ENCODE measurements at regions not wholly inside any gene's neighbourhood (a gene's known extent, or its start where the extent isn't known, plus 50 kb on each side); places are given as distances from the start of the nearest gene placed in this dataset.
"Not testable (repeated sequence)": the region's sequence is repeated elsewhere in the genome, so short reads cannot be mapped to it uniquely, and the experiment has no call there.

DNA sequence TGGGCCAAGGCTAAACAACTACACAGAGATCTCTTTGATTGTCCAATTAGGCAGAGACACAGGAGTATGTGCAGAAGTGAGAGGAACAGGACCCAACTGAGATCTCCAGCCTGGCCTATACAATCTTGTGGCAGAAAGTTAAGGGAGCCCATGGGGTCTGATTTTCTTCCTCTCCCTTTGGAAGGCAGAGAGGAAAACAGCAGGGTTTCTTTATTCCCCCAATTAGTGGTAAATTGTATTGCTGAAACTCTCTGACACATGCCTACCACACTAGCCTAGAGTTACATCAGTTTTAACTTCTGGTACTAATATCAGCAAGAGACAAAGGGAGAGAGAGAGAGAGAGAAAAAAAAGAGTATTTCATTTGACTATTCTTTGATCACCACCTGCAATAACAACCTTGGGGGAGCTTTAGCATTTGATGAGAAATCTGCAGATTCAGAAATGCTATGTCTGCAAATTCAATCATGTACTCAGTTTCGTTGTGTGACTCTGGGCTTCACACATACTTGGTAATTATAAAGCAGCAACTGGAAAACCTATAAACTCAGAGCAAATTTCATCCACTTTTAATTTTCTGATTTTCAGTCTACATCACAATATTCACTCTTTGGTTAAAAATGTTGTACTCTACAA lies 260.3 kb upstream of the SPTLC3 start:
- no peak overlapping the region for H3K4me3 ChIP-seq
- no peaks in the 10 kb centered on the region for H3K4me1 ChIP-seq
- H3K36me3 ChIP-seq = no peaks in the 10 kb centered on the region
- H3K27ac ChIP-seq = no peak overlapping the region
- peaks cover 7% of the 10 kb centered on the region; the same call in 1 of the 2 replicates for H3K27me3 ChIP-seq
- no peak for DNase-seq
- no peaks in the 10 kb centered on the region for H3K9me3 ChIP-seq (replicated peaks)

DNA sequence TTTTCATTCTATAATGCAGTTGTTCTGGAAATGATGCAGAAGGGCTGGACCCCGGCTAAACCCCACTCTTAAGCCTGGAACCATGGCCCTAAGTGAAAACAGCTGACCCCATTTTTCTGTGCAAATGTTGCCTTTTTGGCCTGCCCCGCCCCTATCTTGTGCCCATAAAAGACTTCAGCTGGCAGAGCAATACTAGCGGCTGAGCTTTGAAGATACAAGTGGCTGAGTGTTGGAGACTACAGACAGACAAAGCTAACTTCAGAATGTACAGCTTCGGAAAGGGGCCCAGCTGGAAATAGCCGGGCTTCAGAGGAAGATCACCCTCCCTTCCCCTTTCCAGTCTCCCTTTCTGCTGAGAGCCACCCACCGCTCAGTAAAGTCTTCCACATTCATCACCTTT lies 258.6 kb upstream of the SPTLC3 start:
- DNase-seq = no peak
- H3K4me1 ChIP-seq = no peaks in the 10 kb centered on the region
- no peaks in the 10 kb centered on the region for H3K36me3 ChIP-seq
- H3K4me3 ChIP-seq = no peak overlapping the region
- H3K27ac ChIP-seq = no peak overlapping the region
- H3K9me3 ChIP-seq (replicated peaks) = no peaks in the 10 kb centered on the region
- peaks cover 7% of the 10 kb centered on the region; the same call in 1 of the 2 replicates for H3K27me3 ChIP-seq

DNA sequence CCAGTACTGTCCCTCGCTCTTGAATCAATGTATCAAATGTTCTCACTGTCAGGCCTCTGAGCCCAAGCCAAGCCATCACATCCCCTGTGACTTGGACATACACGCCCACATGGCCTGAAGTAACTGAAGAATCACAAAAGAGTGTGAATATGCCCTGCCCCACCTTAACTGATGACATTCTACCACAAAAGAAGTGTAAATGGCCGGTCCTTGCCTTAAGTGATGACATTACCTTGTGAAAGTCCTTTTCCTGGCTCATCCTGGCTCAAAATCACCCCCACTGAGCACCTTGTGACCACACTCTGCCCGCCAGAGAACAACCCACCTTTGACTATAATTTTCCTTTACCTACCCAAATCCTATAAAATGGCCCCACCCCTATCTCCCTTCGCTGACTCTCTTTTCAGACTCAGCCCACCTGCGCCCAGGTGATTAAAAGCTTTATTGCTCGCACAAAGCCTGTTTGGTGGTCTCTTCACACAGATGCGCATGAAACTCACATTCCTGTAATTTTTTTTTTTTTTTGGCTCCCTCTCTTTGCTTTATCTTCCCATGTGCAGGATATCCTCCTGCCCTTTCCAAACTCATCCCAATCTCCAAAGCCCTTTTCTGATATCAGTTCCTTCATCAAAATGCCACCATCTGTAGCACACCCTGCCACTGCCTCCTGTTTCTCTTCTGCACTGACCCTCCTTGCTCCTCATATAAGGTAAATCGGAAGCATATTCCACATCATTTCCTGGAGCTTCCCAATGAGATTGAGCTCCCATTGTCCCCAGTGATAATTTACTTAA lies 255.7 kb upstream of the SPTLC3 start:
- DNase-seq; H3K27me3 ChIP-seq; H3K9me3 ChIP-seq (replicated peaks); H3K4me1 ChIP-seq; H3K27ac ChIP-seq; H3K36me3 ChIP-seq; H3K4me3 ChIP-seq: not testable (repeated sequence)

DNA sequence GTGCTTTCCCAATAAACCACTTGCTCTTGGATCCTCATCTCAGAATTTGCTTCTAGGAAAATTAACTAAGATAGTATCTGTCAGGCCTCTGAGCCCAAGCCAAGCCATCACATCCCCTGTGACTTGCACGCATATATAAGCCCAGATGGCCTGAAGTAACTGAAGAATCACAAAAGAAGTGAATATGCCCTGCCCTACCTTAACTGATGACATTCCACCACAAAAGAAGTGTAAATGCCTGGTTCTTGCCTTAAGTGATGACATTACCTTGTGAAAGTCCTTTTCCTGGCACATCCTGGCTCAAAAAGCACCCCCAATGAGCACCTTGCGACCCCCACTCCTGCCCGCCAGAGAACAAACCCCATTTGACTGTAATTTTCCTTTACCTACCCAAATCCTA lies 255.0 kb upstream of the SPTLC3 start:
- not testable (repeated sequence) for H3K27me3 ChIP-seq; H3K9me3 ChIP-seq (replicated peaks); DNase-seq; H3K36me3 ChIP-seq; H3K27ac ChIP-seq; H3K4me1 ChIP-seq; H3K4me3 ChIP-seq

DNA sequence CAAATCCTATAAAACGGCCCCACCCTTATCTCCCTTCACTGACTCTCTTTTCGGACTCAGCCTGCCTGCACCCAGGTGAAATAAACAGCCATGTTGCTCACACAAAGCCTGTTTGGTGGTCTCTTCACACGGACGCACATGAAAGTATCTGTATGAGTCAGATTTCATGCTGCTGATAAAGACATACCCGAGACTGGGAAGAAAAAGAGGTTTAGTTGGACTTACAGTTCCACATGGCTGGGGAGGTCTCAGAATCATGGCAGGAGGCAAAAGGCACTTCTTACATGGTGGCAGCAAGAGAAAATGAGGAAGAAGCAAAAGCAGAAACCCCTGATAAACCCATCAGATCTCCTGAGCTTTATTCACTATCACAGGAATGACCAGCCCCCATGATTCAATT lies 249.3 kb upstream of the SPTLC3 start:
- H3K9me3 ChIP-seq (replicated peaks); H3K27me3 ChIP-seq; H3K4me3 ChIP-seq; H3K27ac ChIP-seq; H3K36me3 ChIP-seq; DNase-seq; H3K4me1 ChIP-seq: not testable (repeated sequence)

DNA sequence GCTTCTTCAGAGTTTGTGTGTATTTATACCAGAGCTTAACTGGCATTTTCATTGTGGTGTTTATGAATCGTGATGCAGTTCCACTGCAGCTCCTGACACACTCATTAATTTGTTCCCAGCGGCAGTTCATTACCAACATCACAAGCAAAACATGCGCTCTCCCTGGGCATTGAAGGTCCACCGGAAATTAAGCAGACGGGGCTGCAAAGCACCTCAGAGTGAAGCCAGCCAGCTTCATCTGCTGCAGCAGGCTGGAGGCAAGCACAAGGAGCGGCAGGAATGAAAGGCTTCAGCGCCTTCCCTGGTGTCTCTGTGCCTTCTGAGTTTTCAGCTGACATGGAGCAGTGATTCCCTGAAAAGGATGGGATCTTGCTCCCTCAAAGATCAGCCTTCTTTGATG lies 246.0 kb upstream of the SPTLC3 start:
- Histone ChIP-seq H3K9me3 (replicated peaks) (no peaks in the 10 kb centered on the region), H3K27me3 (peaks cover 2% of the 10 kb centered on the region; the same call in 1 of the 2 replicates), H3K36me3 (no peaks in the 10 kb centered on the region), H3K4me3 (no peak overlapping the region), H3K27ac (no peak overlapping the region), H3K4me1 (no peaks in the 10 kb centered on the region)
- DNase-seq = no peak

DNA sequence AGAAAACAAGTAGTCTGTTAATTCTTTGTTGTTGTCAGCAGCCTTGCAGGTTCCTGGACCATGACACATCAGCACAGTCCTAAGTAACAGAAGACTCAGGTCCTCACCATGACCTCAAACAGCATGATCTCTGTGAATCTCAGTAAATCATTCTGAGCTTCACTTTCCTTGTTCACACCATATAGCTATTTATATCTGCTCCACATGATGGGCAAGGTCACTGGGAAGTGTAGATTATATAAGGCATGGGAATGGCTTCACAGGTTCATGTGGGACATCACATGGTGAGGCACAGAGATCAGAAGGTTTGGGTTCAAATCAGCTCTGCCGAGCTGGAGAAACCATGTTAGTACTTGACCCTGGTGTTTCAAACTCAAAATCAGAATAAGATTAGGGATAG lies 245.4 kb upstream of the SPTLC3 start:
- Histone ChIP-seq H3K4me1 (no peaks in the 10 kb centered on the region), H3K4me3 (no peak overlapping the region), H3K27ac (no peak overlapping the region), H3K36me3 (no peaks in the 10 kb centered on the region), H3K27me3 (peaks cover 2% of the 10 kb centered on the region; the same call in 1 of the 2 replicates), H3K9me3 (replicated peaks) (no peaks in the 10 kb centered on the region)
- no peak for DNase-seq

DNA sequence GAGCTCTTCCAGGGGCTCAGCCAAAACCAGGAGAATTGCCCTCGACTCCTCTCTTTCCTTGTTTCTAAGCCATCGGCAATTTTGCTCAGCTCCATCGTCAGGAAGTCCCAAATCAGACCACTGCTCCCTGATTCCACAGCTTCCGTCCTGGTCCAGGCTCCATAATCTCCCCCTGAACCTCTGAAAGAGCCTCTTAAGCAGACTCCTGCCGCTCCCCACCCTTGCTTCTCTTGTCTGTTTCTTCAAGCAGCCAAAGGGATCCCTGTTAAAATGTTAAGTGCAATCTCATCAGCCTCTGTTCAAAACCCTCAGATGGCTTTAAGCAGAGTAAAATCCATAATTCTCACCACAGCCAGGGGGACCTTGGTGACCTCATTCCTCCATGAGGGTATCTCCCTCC lies 244.7 kb upstream of the SPTLC3 start:
- H3K9me3 ChIP-seq (replicated peaks) = no peaks in the 10 kb centered on the region
- DNase-seq = no peak
- no peaks in the 10 kb centered on the region for H3K4me1 ChIP-seq
- H3K27ac ChIP-seq = no peak overlapping the region
- H3K4me3 ChIP-seq = no peak overlapping the region
- peaks cover 2% of the 10 kb centered on the region; the same call in 1 of the 2 replicates for H3K27me3 ChIP-seq
- H3K36me3 ChIP-seq = no peaks in the 10 kb centered on the region

DNA sequence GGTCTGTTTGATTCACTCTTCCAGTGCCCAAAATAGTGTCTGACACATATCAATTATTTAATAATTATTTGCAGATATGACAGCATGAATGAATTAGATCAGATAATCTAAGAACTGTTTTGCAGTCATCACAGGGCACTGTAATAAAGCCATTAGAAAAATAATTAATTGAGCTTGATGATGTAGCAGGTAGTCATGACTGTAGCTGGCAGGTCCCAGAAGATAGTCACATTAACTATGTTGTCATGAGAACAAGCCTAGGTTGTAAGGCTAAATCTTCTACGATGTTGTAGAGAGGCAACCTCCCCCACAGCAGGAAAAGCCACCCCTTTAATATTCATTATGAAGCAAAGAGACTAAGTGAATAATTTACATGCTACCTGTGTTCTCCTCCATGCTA lies 243.9 kb upstream of the SPTLC3 start:
- Histone ChIP-seq H3K9me3 (replicated peaks) (0 out of 2 replicates have a peak, but pooled peaks cover 1% of the 10 kb centered on the region), H3K4me3 (no peak overlapping the region), H3K4me1 (no peaks in the 10 kb centered on the region), H3K27me3 (peaks cover 2% of the 10 kb centered on the region; the same call in 1 of the 2 replicates), H3K27ac (no peak overlapping the region), H3K36me3 (no peaks in the 10 kb centered on the region)
- no peak for DNase-seq

DNA sequence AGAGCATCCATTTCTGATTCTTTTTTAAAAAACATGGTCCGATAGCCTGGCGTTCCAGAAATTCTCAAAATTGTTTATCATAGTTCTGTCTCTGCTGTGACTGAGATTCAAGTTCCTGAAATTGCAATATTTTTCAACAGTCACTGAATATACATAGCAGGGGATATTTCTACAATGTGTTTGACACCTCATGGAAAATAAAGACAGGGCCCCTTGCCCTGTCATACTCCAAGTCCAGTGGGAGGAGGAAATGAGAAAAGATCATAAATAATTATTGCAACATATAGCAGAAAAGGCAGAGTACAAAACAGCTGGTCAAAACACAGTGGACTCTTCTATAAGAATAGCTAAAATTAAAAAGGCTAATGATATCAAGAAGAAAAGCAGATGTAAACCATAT lies 234.8 kb upstream of the SPTLC3 start:
- no peak for DNase-seq
- Histone ChIP-seq H3K4me3 (no peak overlapping the region), H3K4me1 (no peaks in the 10 kb centered on the region), H3K36me3 (no peaks in the 10 kb centered on the region), H3K27ac (no peak overlapping the region), H3K27me3 (no peaks in the 10 kb centered on the region), H3K9me3 (replicated peaks) (0 out of 2 replicates have a peak, but pooled peaks cover 3% of the 10 kb centered on the region)

DNA sequence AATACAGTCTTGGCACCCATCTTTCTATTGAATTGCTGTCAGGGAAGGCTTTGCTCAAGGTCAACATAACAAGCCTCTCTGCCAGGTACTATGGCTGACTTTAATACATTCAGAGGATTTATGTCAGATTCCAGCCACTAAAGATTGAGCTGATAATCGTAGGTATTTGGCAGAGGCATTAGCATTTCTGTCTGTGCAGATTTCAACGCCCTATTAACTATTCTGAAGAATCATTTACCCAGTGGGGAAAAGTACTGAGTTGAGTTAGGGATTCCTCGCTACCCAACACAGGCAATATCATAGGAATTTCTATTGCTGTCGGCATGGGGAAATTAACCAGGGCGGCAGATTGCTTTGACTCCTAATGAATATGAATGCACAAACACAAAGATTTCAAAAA lies 233.7 kb upstream of the SPTLC3 start:
- no peak overlapping the region for H3K27ac ChIP-seq
- H3K4me3 ChIP-seq = no peak overlapping the region
- DNase-seq = no peak
- H3K4me1 ChIP-seq = no peaks in the 10 kb centered on the region
- no peaks in the 10 kb centered on the region for H3K27me3 ChIP-seq
- no peaks in the 10 kb centered on the region for H3K36me3 ChIP-seq
- no peaks in the 10 kb centered on the region for H3K9me3 ChIP-seq (replicated peaks)

DNA sequence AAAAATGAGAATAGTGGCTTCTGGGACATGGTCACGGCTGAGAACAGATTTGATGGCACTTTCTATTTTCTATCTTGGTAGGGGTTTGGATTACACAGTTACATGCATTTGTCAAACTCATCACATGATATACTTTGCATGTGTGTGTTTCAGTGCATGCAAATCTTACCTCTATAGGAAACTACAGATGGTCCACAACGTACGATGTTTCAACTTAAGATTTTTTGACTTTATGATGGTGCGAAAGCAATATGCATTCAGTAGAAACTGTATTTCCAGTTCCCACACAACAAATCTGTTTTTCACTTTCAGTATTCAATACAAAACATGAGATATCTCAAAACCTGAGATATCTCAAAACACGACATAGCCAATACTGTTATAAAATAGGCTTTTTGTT lies 231.8 kb upstream of the SPTLC3 start:
- Histone ChIP-seq H3K9me3 (replicated peaks) (no peaks in the 10 kb centered on the region), H3K36me3 (no peaks in the 10 kb centered on the region), H3K4me1 (no peaks in the 10 kb centered on the region), H3K27ac (no peak overlapping the region), H3K27me3 (no peaks in the 10 kb centered on the region), H3K4me3 (no peak overlapping the region)
- no peak for DNase-seq

DNA sequence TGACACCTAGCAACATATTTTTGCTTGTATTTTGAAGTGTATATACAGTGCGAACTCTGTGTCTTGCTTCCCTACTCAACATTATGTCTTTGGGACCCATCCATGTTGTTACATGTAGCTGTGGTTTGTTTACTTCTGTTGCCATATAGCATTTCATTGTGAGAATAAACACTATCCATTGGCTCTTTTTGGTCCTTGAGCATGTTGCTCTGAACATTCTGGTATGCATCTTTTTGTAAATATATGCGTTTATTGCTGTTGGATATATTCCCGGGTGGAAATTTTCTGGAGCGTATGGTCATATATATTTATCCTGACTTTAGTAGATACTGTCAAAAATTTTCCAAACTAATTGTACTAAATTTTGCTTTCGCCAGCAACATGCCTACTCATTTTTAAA lies 222.5 kb upstream of the SPTLC3 start:
- H3K27ac ChIP-seq = no peak overlapping the region
- no peaks in the 10 kb centered on the region for H3K36me3 ChIP-seq
- no peaks in the 10 kb centered on the region for H3K9me3 ChIP-seq (replicated peaks)
- DNase-seq = no peak
- H3K27me3 ChIP-seq = 0 out of 2 replicates have a peak, but pooled peaks cover 7% of the 10 kb centered on the region
- no peak overlapping the region for H3K4me3 ChIP-seq
- H3K4me1 ChIP-seq = no peaks in the 10 kb centered on the region

DNA sequence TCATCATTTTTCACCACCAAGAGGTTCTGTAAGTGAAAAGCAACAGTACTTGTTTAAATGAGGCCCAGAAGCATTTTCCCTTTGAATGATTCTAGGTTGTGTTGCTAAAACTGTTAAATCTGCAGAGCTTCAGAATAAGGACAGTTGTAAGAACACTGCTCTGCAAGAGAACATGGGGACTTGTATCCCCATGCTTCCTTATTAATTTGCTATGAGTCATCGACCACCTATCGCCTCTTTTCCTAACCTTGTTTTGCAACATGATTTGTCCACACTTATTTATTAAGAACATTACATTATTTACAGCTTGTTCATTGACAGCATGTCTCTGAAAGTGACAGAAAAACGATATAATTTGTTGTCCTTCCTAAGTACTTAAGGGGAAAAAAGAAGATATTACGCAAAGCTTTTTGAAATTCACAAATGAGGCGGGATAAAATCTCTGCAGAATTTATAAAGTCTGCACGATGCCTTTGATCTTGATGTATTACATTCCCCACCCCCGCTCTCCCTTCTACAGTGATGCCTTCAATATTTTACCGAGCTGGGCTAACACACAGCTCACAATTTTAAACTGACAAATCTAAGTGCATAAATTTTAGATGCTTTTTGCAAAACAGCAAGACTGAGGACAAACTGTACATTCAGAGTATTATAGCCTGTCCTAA lies 220.0 kb upstream of the SPTLC3 start:
- Histone ChIP-seq H3K4me3 (no peak overlapping the region), H3K36me3 (no peaks in the 10 kb centered on the region), H3K9me3 (replicated peaks) (no peaks in the 10 kb centered on the region), H3K27me3 (0 out of 2 replicates have a peak, but pooled peaks cover 7% of the 10 kb centered on the region), H3K27ac (no peak overlapping the region), H3K4me1 (no peaks in the 10 kb centered on the region)
- DNase-seq = no peak

DNA sequence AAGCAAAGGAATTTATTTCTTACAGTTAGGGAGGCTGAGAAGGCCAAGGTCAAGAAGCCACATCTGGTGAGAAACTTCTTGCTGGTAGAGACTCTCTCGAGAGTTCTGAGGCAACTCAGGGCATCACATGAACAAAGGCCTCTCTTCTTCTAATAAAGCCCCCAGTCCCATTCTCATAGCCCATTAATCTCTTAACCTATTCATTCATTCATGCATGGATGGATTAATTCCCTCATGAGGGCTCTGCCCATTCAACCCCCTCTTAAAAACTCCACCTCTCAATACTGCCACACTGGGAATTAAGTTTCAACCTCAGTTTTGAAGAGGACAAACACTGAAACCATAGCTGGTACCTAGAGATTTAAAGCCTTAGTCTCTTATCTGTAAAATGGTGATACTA lies 217.9 kb upstream of the SPTLC3 start:
- H3K9me3 ChIP-seq (replicated peaks) = no peaks in the 10 kb centered on the region
- 0 out of 2 replicates have a peak, but pooled peaks cover 7% of the 10 kb centered on the region for H3K27me3 ChIP-seq
- DNase-seq = no peak
- no peaks in the 10 kb centered on the region for H3K36me3 ChIP-seq
- H3K4me3 ChIP-seq = no peak overlapping the region
- no peak overlapping the region for H3K27ac ChIP-seq
- no peaks in the 10 kb centered on the region for H3K4me1 ChIP-seq

Measured in SJCRH30 (cell line).